NOMO-1 (cell line): ENCODE measurements at regions not wholly inside any gene's neighbourhood (a gene's known extent, or its start where the extent isn't known, plus 50 kb on each side); places are given as distances from the start of the nearest gene placed in this dataset.

Experiments
- DNase-seq, 2 experiments: peaks; one replicate each; lab custom pipeline; 2025; ENCODE audit not compliant: unreplicated experiment in 2 of 2; lab: John Stamatoyannopoulos, UW

DNA sequence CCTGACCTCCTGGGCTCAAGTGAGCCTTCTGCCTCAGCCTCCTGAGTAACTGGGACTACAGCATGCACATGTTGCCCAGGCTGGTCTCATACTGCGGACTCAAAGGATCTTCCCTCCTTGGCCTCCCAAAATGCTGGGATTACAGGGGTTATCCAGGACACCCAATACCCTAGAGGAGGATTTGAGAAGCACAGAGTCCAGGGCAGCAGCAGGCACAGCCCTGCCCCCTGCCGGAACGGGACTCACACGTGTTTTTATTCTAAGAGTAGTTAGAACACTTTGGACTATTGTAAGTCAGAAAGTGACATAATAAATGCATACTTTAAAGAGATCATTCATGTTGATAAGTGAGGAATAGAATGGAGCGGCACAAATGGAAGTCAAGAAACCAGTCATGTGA lies 80.2 kb downstream of the C6orf118 start:
- DNase-seq, result no peak

GRCh38 chr6:165227644-165228329 lies 81.6 kb downstream of the C6orf118 start:
- DNase-seq, result no peak

DNA sequence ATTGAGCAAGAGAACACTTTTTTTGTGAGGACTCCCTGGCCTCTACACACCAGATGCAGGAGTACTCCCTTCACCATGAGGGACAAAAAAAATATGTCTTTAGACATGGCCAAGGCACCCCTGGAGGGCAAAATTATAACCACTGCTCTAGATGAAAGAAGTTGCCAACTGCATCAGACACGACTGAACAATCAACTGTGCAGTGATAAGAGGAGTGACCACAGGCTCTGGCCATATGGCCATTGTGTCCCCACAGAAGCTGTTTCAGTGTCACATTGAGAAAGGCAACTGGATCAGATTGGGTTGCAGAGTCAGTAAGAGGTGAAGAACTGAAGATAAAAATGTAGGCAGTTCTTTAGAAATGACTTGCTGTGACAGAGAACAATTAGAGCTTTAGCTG lies 85.7 kb downstream of the C6orf118 start:
- DNase-seq, result no peak

GRCh38 chr6:165223101-165223500 lies 86.3 kb downstream of the C6orf118 start:
- DNase-seq, result no peak

DNA sequence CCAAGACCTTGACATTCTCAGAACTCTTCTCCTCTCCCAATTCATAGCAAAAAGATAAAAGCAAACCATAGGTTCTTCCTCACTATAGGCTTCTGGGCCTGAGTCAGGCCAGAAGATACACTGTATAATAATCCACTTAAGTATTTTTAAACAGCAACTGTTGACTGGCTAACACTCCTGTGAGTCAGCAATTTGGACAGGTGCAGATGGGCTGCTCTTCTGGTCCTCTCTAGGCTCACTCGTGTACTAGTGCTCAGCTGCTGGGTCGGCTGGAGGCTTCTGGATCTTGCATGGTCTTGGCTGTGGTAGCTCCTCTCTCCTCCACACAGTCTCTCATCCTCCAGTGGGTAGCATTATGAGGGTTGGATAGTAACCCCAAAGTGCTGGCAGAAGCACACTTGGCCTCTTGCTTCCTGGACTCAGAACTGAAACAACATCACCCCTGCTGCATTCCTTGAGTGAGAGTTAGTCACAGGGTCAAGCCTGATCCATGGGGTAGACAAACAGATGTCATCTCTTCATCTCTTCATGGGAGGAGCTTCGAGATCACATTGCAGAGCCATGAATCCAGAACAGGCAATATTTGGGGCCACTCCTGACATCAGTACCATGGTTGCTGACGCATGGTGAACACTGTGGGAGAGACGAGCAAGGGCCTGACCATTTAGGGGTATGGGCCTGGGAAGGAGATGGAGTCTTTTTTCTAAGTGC lies 86.9 kb downstream of the C6orf118 start:
- DNase-seq, result no peak

DNA sequence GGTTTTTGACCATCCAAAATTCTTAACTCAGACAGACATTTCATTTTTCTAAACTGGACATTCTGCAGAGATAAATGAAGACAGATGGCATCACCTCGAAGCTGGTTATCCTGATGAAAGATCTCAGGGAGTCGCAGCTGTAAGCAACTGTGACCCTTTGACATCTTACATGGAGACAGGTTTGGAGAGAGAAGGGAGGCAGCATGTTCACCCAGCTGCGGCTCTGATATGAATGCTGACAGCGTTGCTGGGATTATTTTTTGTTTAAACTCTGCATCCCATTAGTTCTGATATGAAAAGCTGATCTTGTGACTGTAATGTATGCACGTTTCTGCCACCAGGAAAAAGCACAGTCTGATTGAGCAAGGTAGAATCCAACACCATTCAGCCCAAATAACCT lies 89.4 kb downstream of the C6orf118 start:
- DNase-seq, result no peak

- DNase-seq, result no peak
These were observed 89.8 kb downstream of the C6orf118 start for GRCh38 chr6:165219629-165220028.

DNA sequence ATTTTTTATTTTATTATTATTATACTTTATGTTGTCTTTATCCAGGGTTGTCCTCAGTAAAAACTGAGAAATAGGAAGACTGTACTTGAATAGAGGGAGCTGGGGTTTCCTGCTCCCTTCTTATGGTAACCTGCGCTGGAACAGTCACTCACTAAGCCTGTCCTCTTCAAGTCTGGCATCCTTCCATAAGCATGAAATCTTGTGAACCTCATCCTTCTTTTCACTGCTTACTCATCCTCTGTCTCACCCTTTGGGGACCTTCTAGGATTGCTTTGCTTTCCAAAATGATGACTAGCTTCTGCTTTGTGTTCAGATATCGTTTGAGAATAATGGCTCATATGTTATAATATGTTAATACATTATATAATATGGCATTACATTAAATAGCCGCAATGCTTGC lies 90.6 kb downstream of the C6orf118 start:
- DNase-seq, result no peak

- DNase-seq, result no peak
These were observed 102.6 kb downstream of the C6orf118 start for GRCh38 chr6:165206798-165207197.

DNA sequence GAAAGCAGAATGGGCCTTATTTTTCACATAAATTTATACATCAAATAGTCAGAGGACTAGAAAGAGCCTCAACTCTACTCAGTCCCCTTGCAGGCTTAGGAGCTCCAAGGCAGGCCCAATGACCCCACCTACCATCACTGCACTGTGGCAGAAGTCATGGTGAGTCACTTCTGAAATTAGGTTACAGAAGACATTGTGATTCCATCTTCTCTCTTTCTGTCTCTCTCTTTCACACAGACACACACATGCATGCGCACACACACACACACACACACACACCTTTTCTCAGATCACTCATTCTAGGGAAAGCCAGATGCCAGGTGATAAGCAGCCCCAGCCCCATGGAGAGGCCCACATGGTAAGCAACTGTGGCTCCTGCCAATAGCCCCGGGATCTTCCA lies 103.8 kb downstream of the C6orf118 start:
- DNase-seq, result no peak

GRCh38 chr6:165204807-165205545 lies 104.4 kb downstream of the C6orf118 start:
- no peak for DNase-seq

DNA sequence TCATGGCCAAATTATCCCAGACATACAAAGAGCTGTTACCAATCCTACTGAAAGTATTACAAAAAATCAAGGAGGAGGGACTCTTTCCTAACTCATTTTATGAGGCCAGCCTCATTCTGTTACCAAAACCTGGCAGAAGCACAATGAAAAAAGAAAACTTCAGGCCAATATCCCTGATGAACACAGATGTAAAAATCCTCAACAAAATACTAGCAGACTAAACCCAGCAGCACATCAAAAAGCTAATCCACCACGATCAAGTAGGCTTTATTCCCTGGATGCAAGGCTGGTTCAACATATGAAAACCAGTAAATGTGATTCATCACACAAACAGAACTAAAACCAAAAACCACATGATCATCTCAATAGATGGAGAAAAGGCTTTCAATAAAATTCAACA lies 109.2 kb downstream of the C6orf118 start:
- DNase-seq, result no peak

DNA sequence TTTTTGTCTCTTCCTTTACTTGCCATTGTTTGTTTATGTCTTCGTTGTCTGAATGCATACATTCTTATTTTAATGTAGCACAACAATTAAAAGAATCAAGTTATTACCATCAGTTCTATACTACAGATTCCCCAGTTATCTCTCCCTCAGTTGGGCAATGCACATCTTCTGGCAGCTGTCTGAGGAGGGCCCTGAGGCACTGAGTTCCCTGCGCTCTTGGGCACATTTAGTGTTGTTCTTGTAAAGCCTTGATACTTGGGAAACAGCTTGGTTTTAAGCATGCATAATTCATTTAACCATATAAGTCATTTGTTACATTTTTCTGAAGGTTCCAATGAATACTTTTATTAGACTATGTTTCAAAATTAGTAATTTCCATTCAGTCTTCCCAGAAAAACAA lies 117.9 kb downstream of the C6orf118 start:
- DNase-seq, result no peak

GRCh38 chr6:165186441-165187205 lies 122.8 kb downstream of the C6orf118 start:
- DNase-seq, result no peak

- DNase-seq, result no peak
These were observed 123.4 kb downstream of the C6orf118 start for GRCh38 chr6:165186041-165186440.

- DNase-seq, result no peak
These were observed 125.0 kb downstream of the C6orf118 start for GRCh38 chr6:165184192-165184979.

DNA sequence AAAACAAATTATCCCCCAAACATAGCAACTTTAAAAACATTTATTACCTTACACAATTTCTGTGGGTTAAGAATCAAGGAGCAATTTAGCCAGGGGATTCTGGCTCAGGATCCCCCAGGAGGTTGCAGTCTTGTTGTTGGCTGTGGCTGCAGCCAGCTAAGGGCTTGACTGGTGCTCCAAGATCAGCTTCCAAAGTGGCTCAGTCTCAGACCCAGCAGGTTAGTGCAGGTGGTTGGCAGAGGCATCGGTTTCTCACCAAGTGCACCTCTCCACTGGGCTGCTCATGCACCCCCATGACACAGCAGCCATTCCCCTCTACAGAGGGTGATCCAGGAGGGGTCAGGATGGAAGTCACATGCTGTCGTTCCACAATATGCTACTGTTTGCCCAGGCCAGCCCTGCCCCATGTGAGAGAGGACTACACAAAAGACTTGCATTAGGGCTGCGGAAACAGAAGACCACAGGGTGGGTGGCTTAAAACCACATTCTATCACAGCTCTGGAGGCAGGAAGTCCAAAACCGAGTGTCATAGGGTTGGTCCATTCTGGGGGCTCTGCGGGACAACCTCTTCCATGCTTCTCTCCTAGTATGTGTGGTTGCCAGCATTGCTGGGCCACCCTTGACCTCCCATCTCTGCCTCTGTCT lies 125.8 kb downstream of the C6orf118 start:
- no peak for DNase-seq

- DNase-seq, result no peak
These were observed 126.3 kb downstream of the C6orf118 start for GRCh38 chr6:165183071-165183470.

GRCh38 chr6:165181951-165182414 lies 127.4 kb downstream of the C6orf118 start:
- no peak for DNase-seq

GRCh38 chr6:165178056-165178455 lies 131.3 kb downstream of the C6orf118 start:
- DNase-seq, result no peak
